NCI-H1105 (cell line): ENCODE measurements at regions not wholly inside any gene's neighbourhood (a gene's known extent, or its start where the extent isn't known, plus 50 kb on each side); places are given as distances from the start of the nearest gene placed in this dataset.

Experiments
- DNase-seq: peaks from one replicate; lab custom pipeline; 2025; lab: John Stamatoyannopoulos, UW

GRCh38 chr13:85462792-85463425, 336.3 kb downstream of the SLITRK6 start:
- DNase-seq = no peak

GRCh38 chr13:85461621-85462020, 337.6 kb downstream of the SLITRK6 start:
- no peak for DNase-seq

- no peak for DNase-seq
These were observed 353.7 kb downstream of the SLITRK6 start for GRCh38 chr13:85445534-85445933.

GRCh38 chr13:85441975-85442374, 357.2 kb downstream of the SLITRK6 start:
- DNase-seq = no peak

- DNase-seq = no peak
These were observed 357.9 kb downstream of the SLITRK6 start for GRCh38 chr13:85441364-85441763.

- DNase-seq = no peak
These were observed 363.2 kb downstream of the SLITRK6 start for GRCh38 chr13:85436029-85436428.

- DNase-seq = no peak
These were observed 364.3 kb downstream of the SLITRK6 start for GRCh38 chr13:85434927-85435326.

- DNase-seq = no peak
These were observed 366.3 kb downstream of the SLITRK6 start for GRCh38 chr13:85432881-85433280.

- no peak for DNase-seq
These were observed 367.5 kb downstream of the SLITRK6 start for GRCh38 chr13:85431720-85432119.

- DNase-seq = no peak
These were observed 368.9 kb downstream of the SLITRK6 start for GRCh38 chr13:85430216-85430794.

GRCh38 chr13:85427416-85427815, 371.8 kb downstream of the SLITRK6 start:
- no peak for DNase-seq

GRCh38 chr13:85420136-85420535, 379.1 kb downstream of the SLITRK6 start:
- no peak for DNase-seq

- no peak for DNase-seq
These were observed 379.6 kb downstream of the SLITRK6 start for GRCh38 chr13:85419611-85420010.

GRCh38 chr13:85417807-85418206, 381.4 kb downstream of the SLITRK6 start:
- DNase-seq = no peak

- no peak for DNase-seq
These were observed 385.6 kb downstream of the SLITRK6 start for GRCh38 chr13:85413664-85414063.

- DNase-seq = no peak
These were observed 386.8 kb downstream of the SLITRK6 start for GRCh38 chr13:85412448-85412847.

GRCh38 chr13:85411591-85411990, 387.6 kb downstream of the SLITRK6 start:
- DNase-seq = no peak

- no peak for DNase-seq
These were observed 390.8 kb downstream of the SLITRK6 start for GRCh38 chr13:85408415-85408814.

- no peak for DNase-seq
These were observed 392.8 kb downstream of the SLITRK6 start for GRCh38 chr13:85406269-85406975.

- DNase-seq = no peak
These were observed 393.8 kb downstream of the SLITRK6 start for GRCh38 chr13:85405316-85405897.

- DNase-seq = peak; percentile 17
These were observed 412.8 kb downstream of the SLITRK6 start for GRCh38 chr13:85386424-85386823.

GRCh38 chr13:85383291-85383690, 415.9 kb downstream of the SLITRK6 start:
- DNase-seq = no peak

GRCh38 chr13:85381082-85381481, 418.1 kb downstream of the SLITRK6 start:
- DNase-seq = no peak
